WTC11 (cell line): ENCODE measurements at regions not wholly inside any gene's neighbourhood (a gene's known extent, or its start where the extent isn't known, plus 50 kb on each side); places are given as distances from the start of the nearest gene placed in this dataset.

ENCODE experiments used
- ATAC-seq: fragments of 200-7000 bp; cut with Tn5 transposase; 2 replicates; pipeline ENCODE4 v1.10.0; 2021; ENCODE audit warnings: mild to moderate bottlenecking, moderate library complexity
- CTCF ChIA-PET: fragments of 300-600 bp; sonication (Branson Sonifier 250); formaldehyde crosslinking; loops from one replicate; lab custom pipeline; 2021; ENCODE audit warnings: antibody characterized with exemption; lab: Charles Lee
- POLR2A ChIA-PET: fragments of 350-600 bp; sonication (Branson Sonifier 250); formaldehyde crosslinking; loops from one replicate; lab custom pipeline; 2021; ENCODE audit warnings: antibody characterized with exemption; lab: Charles Lee
- DNase-seq: peaks from one replicate; pipeline ENCODE4 v3.0.0; 2021; ENCODE audit warnings: low spot score
- H3K27ac Mint-ChIP-seq: 2 replicates; pipeline ENCODE4 v1.8.0; 2021; ENCODE audit warnings: mixed read lengths
- H3K27me3 Mint-ChIP-seq: 2 replicates; pipeline ENCODE4 v1.8.0; 2021; ENCODE audit warnings: low read depth, mild to moderate bottlenecking, moderate library complexity, mixed read lengths
- H3K36me3 Mint-ChIP-seq: 2 replicates; pipeline ENCODE4 v1.8.0; 2021; ENCODE audit warnings: mixed read lengths
- H3K4me1 Mint-ChIP-seq: 2 replicates; pipeline ENCODE4 v1.8.0; 2022; ENCODE audit warnings: mixed read lengths
- H3K4me3 Mint-ChIP-seq: 2 replicates; pipeline ENCODE4 v1.8.0; 2021; ENCODE audit warnings: mild to moderate bottlenecking, moderate library complexity, mixed read lengths
- H3K9me3 Mint-ChIP-seq: 2 replicates; pipeline ENCODE4 v1.8.0; 2021; ENCODE audit warnings: mixed read lengths
- AR ChIP-seq: fragments of 250-450 bp; sonication (Bioruptor Pico); IDR thresholded peaks from 2 replicates; pipeline ENCODE4 v1.9.0; 2021; ENCODE audit warnings: mild to moderate bottlenecking
- ATF2 ChIP-seq: sonication (generic); formaldehyde crosslinking; IDR thresholded peaks from 2 replicates; pipeline ENCODE4 v1.8.1; 2022; ENCODE audit warnings: low read depth, missing genetic modification reagents, borderline replicate concordance
- CREB1 ChIP-seq: sonication (generic); formaldehyde crosslinking; IDR thresholded peaks from 2 replicates; pipeline ENCODE4 v1.8.0; 2023; ENCODE audit warnings: mild to moderate bottlenecking, missing genetic modification reagents
- FOXP4 ChIP-seq: sonication (generic); formaldehyde crosslinking; IDR thresholded peaks from 2 replicates; pipeline ENCODE4 v1.8.0; 2022; ENCODE audit warnings: mild to moderate bottlenecking, missing genetic modification reagents
- GTF2I ChIP-seq: fragments of 250-450 bp; sonication (Bioruptor Pico); conservative IDR thresholded peaks from 2 replicates; pipeline ENCODE4 v1.4.0; 2021; ENCODE audit warnings: mild to moderate bottlenecking
- MXD4 ChIP-seq: fragments of 250-450 bp; sonication (Bioruptor Pico); IDR thresholded peaks from 2 replicates; pipeline ENCODE4 v1.8.0; 2021; ENCODE audit warnings: mild to moderate bottlenecking, moderate library complexity, borderline replicate concordance
- NR3C1 ChIP-seq: sonication (generic); formaldehyde crosslinking; conservative IDR thresholded peaks from 2 replicates; pipeline ENCODE4 v1.8.1; 2023; ENCODE audit warnings: low read depth, mild to moderate bottlenecking, missing genetic modification reagents
- OVOL2 ChIP-seq: fragments of 250-450 bp; sonication (Bioruptor Pico); IDR thresholded peaks from 2 replicates; pipeline ENCODE4 v1.9.0; 2021; ENCODE audit warnings: mild to moderate bottlenecking, borderline replicate concordance
- PREB ChIP-seq: sonication (generic); formaldehyde crosslinking; IDR thresholded peaks from 2 replicates; pipeline ENCODE4 v1.8.1; 2022; ENCODE audit warnings: mild to moderate bottlenecking, missing genetic modification reagents, moderate library complexity, borderline replicate concordance
- ZNF138 ChIP-seq: sonication (generic); formaldehyde crosslinking; conservative IDR thresholded peaks from 2 replicates; pipeline ENCODE4 v1.8.1; 2022; ENCODE audit warnings: mild to moderate bottlenecking, moderate library complexity, missing genetic modification reagents
- ZNF396 ChIP-seq: fragments of 250-450 bp; sonication (Bioruptor Pico); IDR thresholded peaks from 2 replicates; pipeline ENCODE4 v1.8.0; 2021; ENCODE audit warnings: mild to moderate bottlenecking, moderate library complexity, borderline replicate concordance
- ZNF425 ChIP-seq: fragments of 250-450 bp; sonication (Bioruptor Pico); conservative IDR thresholded peaks from 2 replicates; pipeline ENCODE4 v1.9.0; 2021; ENCODE audit warnings: mild to moderate bottlenecking
- TF ChIP-seq, protein P1 (sequence below): sonication (generic); formaldehyde crosslinking; conservative IDR thresholded peaks from 2 replicates; pipeline ENCODE4 v1.8.1; 2022; ENCODE audit warnings: mild to moderate bottlenecking, missing genetic modification reagents
- TF ChIP-seq, protein P2 (sequence below): fragments of 250-450 bp; sonication (Bioruptor Pico); IDR thresholded peaks from 2 replicates; pipeline ENCODE4 v1.8.0; 2021; ENCODE audit warnings: mild to moderate bottlenecking
- TF ChIP-seq, protein P3 (sequence below): sonication (generic); formaldehyde crosslinking; IDR thresholded peaks from 2 replicates; pipeline ENCODE4 v1.8.1; 2023; ENCODE audit warnings: mild to moderate bottlenecking, missing genetic modification reagents, borderline replicate concordance

- no peak for TF ChIP-seq ZNF396 (CRISPR knock-in tag)
Measured at GRCh38 chr13:71015021-71015420, 852.0 kb downstream of the DACH1 start (continued).

DNA sequence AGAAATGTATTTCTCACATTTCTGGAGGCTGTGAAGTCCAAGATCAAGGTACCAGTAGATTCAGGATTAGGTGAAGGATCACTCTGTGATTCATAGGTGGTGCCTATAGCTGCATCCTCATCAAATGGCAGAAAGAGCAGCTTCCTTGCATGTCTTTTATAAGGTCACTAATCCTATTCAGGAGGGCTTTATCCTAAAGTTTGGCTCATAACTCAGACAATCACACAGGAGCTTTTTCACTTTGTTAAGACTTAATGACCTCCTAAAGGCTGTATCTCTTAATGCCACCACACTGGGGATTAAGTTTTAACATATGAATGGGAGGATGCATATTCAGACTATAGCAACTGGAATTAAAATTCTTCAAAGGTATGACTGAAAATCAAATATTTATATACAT lies 861.1 kb downstream of the DACH1 start:
- Mint-ChIP-seq H3K27ac (no peak overlapping the region), H3K36me3 (no peaks in the 10 kb centered on the region), H3K9me3 (peaks cover 6% of the 10 kb centered on the region; the same call in 1 of the 2 replicates), H3K4me1 (no peaks in the 10 kb centered on the region), H3K4me3 (no peak overlapping the region), H3K27me3 (peaks cover 16% of the 10 kb centered on the region)
- DNase-seq = no peak
- POLR2A ChIA-PET = no interaction called here
- no peak for ATAC-seq
- TF ChIP-seq, protein P1, sequence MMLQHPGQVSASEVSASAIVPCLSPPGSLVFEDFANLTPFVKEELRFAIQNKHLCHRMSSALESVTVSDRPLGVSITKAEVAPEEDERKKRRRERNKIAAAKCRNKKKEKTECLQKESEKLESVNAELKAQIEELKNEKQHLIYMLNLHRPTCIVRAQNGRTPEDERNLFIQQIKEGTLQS (CRISPR knock-in tag) = no peak
- TF ChIP-seq NR3C1 (CRISPR knock-in tag) (no peak), PREB (CRISPR knock-in tag) (no peak), CREB1 (no peak), OVOL2 (CRISPR knock-in tag) (no peak), ATF2 (CRISPR knock-in tag) (no peak)
- CTCF ChIA-PET = no interaction called here

DNA sequence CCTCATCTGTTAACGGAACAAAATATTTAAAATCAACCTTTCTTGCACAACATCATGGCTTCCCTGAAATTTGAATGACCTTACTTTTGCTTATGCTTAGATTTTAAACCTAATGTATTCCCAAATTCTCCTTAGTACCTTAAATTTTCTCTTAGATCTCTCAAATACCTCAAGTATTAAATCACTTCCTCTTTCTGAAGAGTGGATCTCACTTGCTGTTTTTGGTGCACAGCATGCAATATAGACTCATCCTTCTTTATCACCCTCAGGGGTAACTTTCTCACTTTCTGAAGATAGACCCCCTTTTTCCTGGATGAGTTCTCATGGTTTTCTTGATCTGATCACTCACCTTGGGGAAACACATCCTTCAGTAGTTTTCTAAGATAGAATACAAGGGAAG lies 871.7 kb downstream of the DACH1 start:
- CTCF ChIA-PET = no interaction called here
- Mint-ChIP-seq H3K9me3 (no peaks in the 10 kb centered on the region), H3K27ac (no peak overlapping the region), H3K36me3 (no peaks in the 10 kb centered on the region), H3K4me3 (no peak overlapping the region), H3K4me1 (peaks cover 6% of the 10 kb centered on the region; the same call in 1 of the 2 replicates), H3K27me3 (no peaks in the 10 kb centered on the region)
- POLR2A ChIA-PET = no interaction called here
- no peak for TF ChIP-seq ZNF138 (CRISPR knock-in tag)
- no peak for TF ChIP-seq ZNF425
- TF ChIP-seq MXD4 (CRISPR knock-in tag) = no peak
- no peak for TF ChIP-seq FOXP4 (CRISPR knock-in tag)
- TF ChIP-seq, protein P2, sequence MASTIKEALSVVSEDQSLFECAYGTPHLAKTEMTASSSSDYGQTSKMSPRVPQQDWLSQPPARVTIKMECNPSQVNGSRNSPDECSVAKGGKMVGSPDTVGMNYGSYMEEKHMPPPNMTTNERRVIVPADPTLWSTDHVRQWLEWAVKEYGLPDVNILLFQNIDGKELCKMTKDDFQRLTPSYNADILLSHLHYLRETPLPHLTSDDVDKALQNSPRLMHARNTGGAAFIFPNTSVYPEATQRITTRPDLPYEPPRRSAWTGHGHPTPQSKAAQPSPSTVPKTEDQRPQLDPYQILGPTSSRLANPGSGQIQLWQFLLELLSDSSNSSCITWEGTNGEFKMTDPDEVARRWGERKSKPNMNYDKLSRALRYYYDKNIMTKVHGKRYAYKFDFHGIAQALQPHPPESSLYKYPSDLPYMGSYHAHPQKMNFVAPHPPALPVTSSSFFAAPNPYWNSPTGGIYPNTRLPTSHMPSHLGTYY = no peak
- TF ChIP-seq, protein P3, sequence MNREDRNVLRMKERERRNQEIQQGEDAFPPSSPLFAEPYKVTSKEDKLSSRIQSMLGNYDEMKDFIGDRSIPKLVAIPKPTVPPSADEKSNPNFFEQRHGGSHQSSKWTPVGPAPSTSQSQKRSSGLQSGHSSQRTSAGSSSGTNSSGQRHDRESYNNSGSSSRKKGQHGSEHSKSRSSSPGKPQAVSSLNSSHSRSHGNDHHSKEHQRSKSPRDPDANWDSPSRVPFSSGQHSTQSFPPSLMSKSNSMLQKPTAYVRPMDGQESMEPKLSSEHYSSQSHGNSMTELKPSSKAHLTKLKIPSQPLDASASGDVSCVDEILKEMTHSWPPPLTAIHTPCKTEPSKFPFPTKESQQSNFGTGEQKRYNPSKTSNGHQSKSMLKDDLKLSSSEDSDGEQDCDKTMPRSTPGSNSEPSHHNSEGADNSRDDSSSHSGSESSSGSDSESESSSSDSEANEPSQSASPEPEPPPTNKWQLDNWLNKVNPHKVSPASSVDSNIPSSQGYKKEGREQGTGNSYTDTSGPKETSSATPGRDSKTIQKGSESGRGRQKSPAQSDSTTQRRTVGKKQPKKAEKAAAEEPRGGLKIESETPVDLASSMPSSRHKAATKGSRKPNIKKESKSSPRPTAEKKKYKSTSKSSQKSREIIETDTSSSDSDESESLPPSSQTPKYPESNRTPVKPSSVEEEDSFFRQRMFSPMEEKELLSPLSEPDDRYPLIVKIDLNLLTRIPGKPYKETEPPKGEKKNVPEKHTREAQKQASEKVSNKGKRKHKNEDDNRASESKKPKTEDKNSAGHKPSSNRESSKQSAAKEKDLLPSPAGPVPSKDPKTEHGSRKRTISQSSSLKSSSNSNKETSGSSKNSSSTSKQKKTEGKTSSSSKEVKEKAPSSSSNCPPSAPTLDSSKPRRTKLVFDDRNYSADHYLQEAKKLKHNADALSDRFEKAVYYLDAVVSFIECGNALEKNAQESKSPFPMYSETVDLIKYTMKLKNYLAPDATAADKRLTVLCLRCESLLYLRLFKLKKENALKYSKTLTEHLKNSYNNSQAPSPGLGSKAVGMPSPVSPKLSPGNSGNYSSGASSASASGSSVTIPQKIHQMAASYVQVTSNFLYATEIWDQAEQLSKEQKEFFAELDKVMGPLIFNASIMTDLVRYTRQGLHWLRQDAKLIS (CRISPR knock-in tag) = no peak
- TF ChIP-seq GTF2I (CRISPR knock-in tag) = no peak
- TF ChIP-seq AR (CRISPR knock-in tag) = no peak
- DNase-seq (no peak), ATAC-seq (no peak)
